ENCODE measurements at regions not wholly inside any gene's neighbourhood (a gene's known extent, or its start where the extent isn't known, plus 50 kb on each side); places are given as distances from the start of the nearest gene placed in this dataset.
"Not testable (repeated sequence)": the region's sequence is repeated elsewhere in the genome, so short reads cannot be mapped to it uniquely, and the experiment has no call there.

DNA sequence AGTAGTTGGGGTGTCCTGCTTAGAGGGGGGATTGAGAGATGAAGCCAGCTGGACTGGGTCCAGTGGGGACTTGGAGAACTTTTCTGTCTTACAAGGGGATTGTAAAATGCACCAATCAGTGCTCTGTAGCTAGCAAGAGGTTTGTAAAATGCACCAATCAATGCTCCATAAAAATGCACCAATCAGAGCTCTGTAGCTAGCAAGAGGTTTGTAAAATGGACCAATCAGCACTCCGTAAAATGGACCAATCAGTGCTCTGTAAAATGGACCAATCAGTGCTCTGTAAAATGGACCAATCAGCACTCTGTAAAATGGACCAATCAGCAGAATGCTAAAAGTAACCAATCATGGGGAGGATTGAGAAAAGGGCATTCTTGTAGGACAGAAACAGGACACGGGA, 71.9 kb downstream of the EBLN1 start:
- TF ChIP-seq, protein P1, sequence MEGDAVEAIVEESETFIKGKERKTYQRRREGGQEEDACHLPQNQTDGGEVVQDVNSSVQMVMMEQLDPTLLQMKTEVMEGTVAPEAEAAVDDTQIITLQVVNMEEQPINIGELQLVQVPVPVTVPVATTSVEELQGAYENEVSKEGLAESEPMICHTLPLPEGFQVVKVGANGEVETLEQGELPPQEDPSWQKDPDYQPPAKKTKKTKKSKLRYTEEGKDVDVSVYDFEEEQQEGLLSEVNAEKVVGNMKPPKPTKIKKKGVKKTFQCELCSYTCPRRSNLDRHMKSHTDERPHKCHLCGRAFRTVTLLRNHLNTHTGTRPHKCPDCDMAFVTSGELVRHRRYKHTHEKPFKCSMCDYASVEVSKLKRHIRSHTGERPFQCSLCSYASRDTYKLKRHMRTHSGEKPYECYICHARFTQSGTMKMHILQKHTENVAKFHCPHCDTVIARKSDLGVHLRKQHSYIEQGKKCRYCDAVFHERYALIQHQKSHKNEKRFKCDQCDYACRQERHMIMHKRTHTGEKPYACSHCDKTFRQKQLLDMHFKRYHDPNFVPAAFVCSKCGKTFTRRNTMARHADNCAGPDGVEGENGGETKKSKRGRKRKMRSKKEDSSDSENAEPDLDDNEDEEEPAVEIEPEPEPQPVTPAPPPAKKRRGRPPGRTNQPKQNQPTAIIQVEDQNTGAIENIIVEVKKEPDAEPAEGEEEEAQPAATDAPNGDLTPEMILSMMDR (IDR thresholded peaks at IDR 0.05; ENCODE audit: low read length): not testable (repeated sequence)
- TF ChIP-seq EZH2 (IDR thresholded peaks at IDR 0.05; ENCODE audit: borderline replicate concordance, low read length): not testable (repeated sequence)

All from OCI-LY1 (cell line).